ENCODE measurements at regions not wholly inside any gene's neighbourhood (a gene's known extent, or its start where the extent isn't known, plus 50 kb on each side); places are given as distances from the start of the nearest gene placed in this dataset.

GRCh38 chr20:12391099-12391498 lies 473.4 kb downstream of the BTBD3 start:
- no peak for TF ChIP-seq CTCF (IDR thresholded peaks at IDR 0.05)
- TF ChIP-seq POLR2A (IDR thresholded peaks at IDR 0.05), result no peak
